ENCODE measurements at regions not wholly inside any gene's neighbourhood (a gene's known extent, or its start where the extent isn't known, plus 50 kb on each side); places are given as distances from the start of the nearest gene placed in this dataset.

DNA sequence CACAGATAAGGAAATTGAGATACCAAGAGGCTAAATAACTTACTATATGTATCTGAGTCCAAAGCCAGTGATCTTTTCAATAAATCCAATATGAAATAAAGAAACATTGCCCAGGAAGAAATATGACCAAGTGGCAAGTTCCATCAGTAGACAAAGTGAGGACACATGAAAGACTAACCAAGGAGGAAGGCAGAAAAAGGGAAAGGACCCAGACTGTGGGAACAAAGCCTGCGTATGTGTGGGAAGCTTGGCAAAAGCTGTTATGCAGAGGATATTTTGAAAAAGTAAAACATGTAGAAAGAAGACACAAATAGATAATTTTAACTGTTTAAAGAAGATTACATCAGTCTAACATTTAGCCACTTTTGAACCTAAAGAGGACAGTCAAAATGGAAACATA is 264.4 kb upstream of the PRDM1 start:
- Histone ChIP-seq H3K14ac (ENCODE audit: low read length in 2 of 2) (no peak overlapping the region), H2BK15ac (ENCODE audit: low read depth, poor library complexity, severe bottlenecking) (no peak overlapping the region), H2BK5ac (ENCODE audit: low read depth, low read length, poor library complexity, severe bottlenecking) (no peak overlapping the region), H2AK5ac (ENCODE audit: low read length, severe bottlenecking) (no peak overlapping the region), H3K79me1 (replicated peaks; ENCODE audit: low read length, poor library complexity, severe bottlenecking) (no peaks in the 10 kb centered on the region), H3K27me3 (ENCODE audit: control insufficient read depth in 1 of 2, insufficient read depth in 1 of 2, low read length in 2 of 2) (no peaks in the 10 kb centered on the region), H4K91ac (ENCODE audit: low read length) (no peak overlapping the region), H3K36me3 (ENCODE audit: control insufficient read depth in 1 of 2, insufficient read depth in 2 of 2, low read depth in 1 of 2, low read length in 2 of 2) (no peaks in the 10 kb centered on the region), H2AFZ (ENCODE audit: low read depth, low read length) (no peak overlapping the region), H3K4ac (ENCODE audit: low read depth in 1 of 2, low read length in 2 of 2) (no peak overlapping the region), H3K4me2 (ENCODE audit: low read length, poor library complexity, severe bottlenecking) (no peak overlapping the region), H3K4me1 (ENCODE audit: control insufficient read depth, insufficient read depth, low read depth, low read length) (no peaks in the 10 kb centered on the region), H3K4me3 (ENCODE audit: insufficient read depth in 1 of 2, low read depth in 1 of 2, low read length in 2 of 2) (no peak overlapping the region), H3K27ac (ENCODE audit: low read length, poor library complexity, severe bottlenecking) (no peak overlapping the region), H2BK12ac (ENCODE audit: low read length in 2 of 2) (no peak overlapping the region), H3K9me3 (ENCODE audit: control insufficient read depth, low read length) (peaks cover 10% of the 10 kb centered on the region), H3K9ac (ENCODE audit: low read length) (no peak overlapping the region), H4K8ac (ENCODE audit: low read length) (no peak overlapping the region), H2BK120ac (ENCODE audit: low read depth, low read length) (no peak overlapping the region), H3K23ac (ENCODE audit: low read length in 2 of 2) (no peak overlapping the region), H3K18ac (ENCODE audit: low read depth in 1 of 2, low read length in 2 of 2) (no peak overlapping the region)
- WGBS, result no CpG with 5 or more reads among the region's 1 CpG
- no peak for DNase-seq

GRCh38 chr6:105821027-105821426 is 265.1 kb upstream of the PRDM1 start:
- Histone ChIP-seq H2BK5ac (ENCODE audit: low read depth, low read length, poor library complexity, severe bottlenecking) (no peak overlapping the region), H3K18ac (ENCODE audit: low read depth in 1 of 2, low read length in 2 of 2) (no peak overlapping the region), H2BK120ac (ENCODE audit: low read depth, low read length) (no peak overlapping the region), H2BK15ac (ENCODE audit: low read depth, poor library complexity, severe bottlenecking) (no peak overlapping the region), H3K9ac (ENCODE audit: low read length) (no peak overlapping the region), H2BK12ac (ENCODE audit: low read length in 2 of 2) (no peak overlapping the region), H2AFZ (ENCODE audit: low read depth, low read length) (no peak overlapping the region), H3K4me2 (ENCODE audit: low read length, poor library complexity, severe bottlenecking) (no peak overlapping the region), H2AK5ac (ENCODE audit: low read length, severe bottlenecking) (no peak overlapping the region), H3K14ac (ENCODE audit: low read length in 2 of 2) (no peak overlapping the region), H4K91ac (ENCODE audit: low read length) (no peak overlapping the region), H3K27ac (ENCODE audit: low read length, poor library complexity, severe bottlenecking) (no peak overlapping the region), H3K23ac (ENCODE audit: low read length in 2 of 2) (no peak overlapping the region), H3K4me3 (ENCODE audit: insufficient read depth in 1 of 2, low read depth in 1 of 2, low read length in 2 of 2) (no peak overlapping the region), H3K9me3 (ENCODE audit: control insufficient read depth, low read length) (peaks cover 10% of the 10 kb centered on the region), H3K27me3 (ENCODE audit: control insufficient read depth in 1 of 2, insufficient read depth in 1 of 2, low read length in 2 of 2) (no peaks in the 10 kb centered on the region), H3K79me1 (replicated peaks; ENCODE audit: low read length, poor library complexity, severe bottlenecking) (no peaks in the 10 kb centered on the region), H3K4me1 (ENCODE audit: control insufficient read depth, insufficient read depth, low read depth, low read length) (no peaks in the 10 kb centered on the region), H3K36me3 (ENCODE audit: control insufficient read depth in 1 of 2, insufficient read depth in 2 of 2, low read depth in 1 of 2, low read length in 2 of 2) (no peaks in the 10 kb centered on the region), H4K8ac (ENCODE audit: low read length) (no peak overlapping the region), H3K4ac (ENCODE audit: low read depth in 1 of 2, low read length in 2 of 2) (no peak overlapping the region)
- WGBS, result 85% methylated on average over 2 of the region's 2 CpGs
- DNase-seq, result no peak

GRCh38 chr6:105819745-105820144 is 266.4 kb upstream of the PRDM1 start:
- Histone ChIP-seq H3K27me3 (ENCODE audit: control insufficient read depth in 1 of 2, insufficient read depth in 1 of 2, low read length in 2 of 2) (no peaks in the 10 kb centered on the region), H4K8ac (ENCODE audit: low read length) (no peak overlapping the region), H3K4me3 (ENCODE audit: insufficient read depth in 1 of 2, low read depth in 1 of 2, low read length in 2 of 2) (no peak overlapping the region), H2AFZ (ENCODE audit: low read depth, low read length) (no peak overlapping the region), H3K36me3 (ENCODE audit: control insufficient read depth in 1 of 2, insufficient read depth in 2 of 2, low read depth in 1 of 2, low read length in 2 of 2) (no peaks in the 10 kb centered on the region), H2BK12ac (ENCODE audit: low read length in 2 of 2) (no peak overlapping the region), H3K4me2 (ENCODE audit: low read length, poor library complexity, severe bottlenecking) (no peak overlapping the region), H3K27ac (ENCODE audit: low read length, poor library complexity, severe bottlenecking) (no peak overlapping the region), H3K4me1 (ENCODE audit: control insufficient read depth, insufficient read depth, low read depth, low read length) (no peaks in the 10 kb centered on the region), H2BK5ac (ENCODE audit: low read depth, low read length, poor library complexity, severe bottlenecking) (no peak overlapping the region), H3K18ac (ENCODE audit: low read depth in 1 of 2, low read length in 2 of 2) (no peak overlapping the region), H3K79me1 (replicated peaks; ENCODE audit: low read length, poor library complexity, severe bottlenecking) (no peaks in the 10 kb centered on the region), H3K9ac (ENCODE audit: low read length) (no peak overlapping the region), H2BK15ac (ENCODE audit: low read depth, poor library complexity, severe bottlenecking) (no peak overlapping the region), H3K4ac (ENCODE audit: low read depth in 1 of 2, low read length in 2 of 2) (no peak overlapping the region), H4K91ac (ENCODE audit: low read length) (no peak overlapping the region), H3K23ac (ENCODE audit: low read length in 2 of 2) (no peak overlapping the region), H2AK5ac (ENCODE audit: low read length, severe bottlenecking) (no peak overlapping the region), H3K9me3 (ENCODE audit: control insufficient read depth, low read length) (peaks cover 10% of the 10 kb centered on the region), H3K14ac (ENCODE audit: low read length in 2 of 2) (no peak overlapping the region), H2BK120ac (ENCODE audit: low read depth, low read length) (no peak overlapping the region)
- 90% methylated on average over 2 of the region's 2 CpGs for whole genome bisulfite sequencing
- DNase-seq, result no peak

GRCh38 chr6:105818505-105818904 is 267.6 kb upstream of the PRDM1 start:
- no peak overlapping the region for H2BK15ac ChIP-seq (ENCODE audit: low read depth, poor library complexity, severe bottlenecking)
- H2BK120ac ChIP-seq (ENCODE audit: low read depth, low read length), result no peak overlapping the region
- H4K8ac ChIP-seq (ENCODE audit: low read length), result no peak overlapping the region
- no peaks in the 10 kb centered on the region for H3K4me1 ChIP-seq (ENCODE audit: control insufficient read depth, insufficient read depth, low read depth, low read length)
- no peaks in the 10 kb centered on the region for H3K27me3 ChIP-seq (ENCODE audit: control insufficient read depth in 1 of 2, insufficient read depth in 1 of 2, low read length in 2 of 2)
- no peak for DNase-seq
- no peak overlapping the region for H3K4me2 ChIP-seq (ENCODE audit: low read length, poor library complexity, severe bottlenecking)
- peaks cover 10% of the 10 kb centered on the region for H3K9me3 ChIP-seq (ENCODE audit: control insufficient read depth, low read length)
- no peak overlapping the region for H2BK12ac ChIP-seq (ENCODE audit: low read length in 2 of 2)
- H3K9ac ChIP-seq (ENCODE audit: low read length), result no peak overlapping the region
- H3K4ac ChIP-seq (ENCODE audit: low read depth in 1 of 2, low read length in 2 of 2), result no peak overlapping the region
- no peak overlapping the region for H2AK5ac ChIP-seq (ENCODE audit: low read length, severe bottlenecking)
- H3K36me3 ChIP-seq (ENCODE audit: control insufficient read depth in 1 of 2, insufficient read depth in 2 of 2, low read depth in 1 of 2, low read length in 2 of 2), result no peaks in the 10 kb centered on the region
- H2BK5ac ChIP-seq (ENCODE audit: low read depth, low read length, poor library complexity, severe bottlenecking), result no peak overlapping the region
- no peaks in the 10 kb centered on the region for H3K79me1 ChIP-seq (replicated peaks; ENCODE audit: low read length, poor library complexity, severe bottlenecking)
- H3K23ac ChIP-seq (ENCODE audit: low read length in 2 of 2), result no peak overlapping the region
- no peak overlapping the region for H4K91ac ChIP-seq (ENCODE audit: low read length)
- H3K14ac ChIP-seq (ENCODE audit: low read length in 2 of 2), result no peak overlapping the region
- no peak overlapping the region for H3K27ac ChIP-seq (ENCODE audit: low read length, poor library complexity, severe bottlenecking)
- no peak overlapping the region for H3K4me3 ChIP-seq (ENCODE audit: insufficient read depth in 1 of 2, low read depth in 1 of 2, low read length in 2 of 2)
- WGBS, result 89% methylated on average over 1 of the region's 2 CpGs
- no peak overlapping the region for H2AFZ ChIP-seq (ENCODE audit: low read depth, low read length)
- H3K18ac ChIP-seq (ENCODE audit: low read depth in 1 of 2, low read length in 2 of 2), result no peak overlapping the region

Measured in mesenchymal stem cell (in vitro differentiated cells and primary cell).